SJCRH30 (cell line): ENCODE measurements at regions not wholly inside any gene's neighbourhood (a gene's known extent, or its start where the extent isn't known, plus 50 kb on each side); places are given as distances from the start of the nearest gene placed in this dataset.

Experiments
- DNase-seq, 2 experiments: peaks; one replicate each; pipeline ENCODE4 v3.0.0-alpha.2; 2015 to 2020
- H3K27ac ChIP-seq: fragments of 250-450 bp; sonication (Bioruptor Pico); 2 replicates; pipeline ENCODE4 v1.5.1; 2020; ENCODE audit warnings: mild to moderate bottlenecking, moderate library complexity
- H3K27me3 ChIP-seq: fragments of 250-450 bp; sonication (Bioruptor Pico); 2 replicates; pipeline ENCODE4 v1.5.1; 2020; ENCODE audit warnings: mild to moderate bottlenecking, moderate library complexity
- H3K36me3 ChIP-seq: fragments of 250-450 bp; sonication (Bioruptor Pico); 2 replicates; pipeline ENCODE4 v1.5.1; 2020; ENCODE audit warnings: mild to moderate bottlenecking, moderate library complexity
- H3K4me1 ChIP-seq: fragments of 250-450 bp; sonication (Bioruptor Pico); 2 replicates; pipeline ENCODE4 v1.5.1; 2020; ENCODE audit warnings: mild to moderate bottlenecking, moderate library complexity
- H3K4me3 ChIP-seq: fragments of 250-450 bp; sonication (Bioruptor Pico); 2 replicates; pipeline ENCODE4 v1.5.1; 2020; ENCODE audit warnings: mild to moderate bottlenecking, moderate library complexity
- H3K9me3 ChIP-seq: fragments of 250-450 bp; sonication (Bioruptor Pico); replicated peaks from 2 replicates; pipeline ENCODE4 v1.5.1; 2020; ENCODE audit warnings: mild to moderate bottlenecking, moderate library complexity

DNA sequence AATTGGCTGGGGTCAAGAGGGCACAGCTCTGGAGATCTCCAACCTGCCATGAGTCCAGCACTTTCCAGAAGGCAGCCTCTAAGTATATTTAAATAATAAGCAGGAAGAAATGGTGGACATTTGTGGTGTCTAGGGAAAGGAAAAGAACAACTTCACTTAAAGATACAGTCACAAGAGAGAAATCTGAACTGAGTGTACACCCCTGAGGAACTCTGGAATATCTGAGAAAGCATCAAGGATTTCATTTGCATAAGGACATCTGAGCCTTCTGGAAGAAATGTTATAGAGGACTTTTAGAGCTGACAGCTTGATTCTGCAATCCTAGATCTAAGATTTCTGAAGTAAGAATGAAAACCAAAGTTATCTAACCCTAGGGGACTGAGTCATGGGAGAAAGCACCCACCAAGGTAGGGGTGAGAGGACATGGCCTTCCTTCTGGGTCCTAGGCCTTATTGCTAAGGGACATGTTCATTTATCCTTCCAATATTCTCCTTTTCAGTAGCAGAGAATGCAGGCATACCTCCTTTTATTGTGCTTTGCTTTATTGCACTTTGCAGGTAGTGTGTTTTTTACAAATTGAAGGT lies 253.4 kb upstream of the SLC24A2 start:
- Histone ChIP-seq H3K27me3 (no peaks in the 10 kb centered on the region), H3K4me1 (no peaks in the 10 kb centered on the region), H3K27ac (no peak overlapping the region), H3K4me3 (no peak overlapping the region), H3K9me3 (no peaks in the 10 kb centered on the region), H3K36me3 (no peaks in the 10 kb centered on the region)
- DNase-seq, result no peak

GRCh38 chr9:20041697-20042081 lies 252.9 kb upstream of the SLC24A2 start:
- peak in 1 of 2 experiments; percentile 6 for DNase-seq
- H3K4me3 ChIP-seq, result no peak overlapping the region
- H3K36me3 ChIP-seq, result no peaks in the 10 kb centered on the region
- H3K27ac ChIP-seq, result no peak overlapping the region
- H3K27me3 ChIP-seq, result no peaks in the 10 kb centered on the region
- H3K9me3 ChIP-seq, result no peaks in the 10 kb centered on the region
- no peaks in the 10 kb centered on the region for H3K4me1 ChIP-seq

DNA sequence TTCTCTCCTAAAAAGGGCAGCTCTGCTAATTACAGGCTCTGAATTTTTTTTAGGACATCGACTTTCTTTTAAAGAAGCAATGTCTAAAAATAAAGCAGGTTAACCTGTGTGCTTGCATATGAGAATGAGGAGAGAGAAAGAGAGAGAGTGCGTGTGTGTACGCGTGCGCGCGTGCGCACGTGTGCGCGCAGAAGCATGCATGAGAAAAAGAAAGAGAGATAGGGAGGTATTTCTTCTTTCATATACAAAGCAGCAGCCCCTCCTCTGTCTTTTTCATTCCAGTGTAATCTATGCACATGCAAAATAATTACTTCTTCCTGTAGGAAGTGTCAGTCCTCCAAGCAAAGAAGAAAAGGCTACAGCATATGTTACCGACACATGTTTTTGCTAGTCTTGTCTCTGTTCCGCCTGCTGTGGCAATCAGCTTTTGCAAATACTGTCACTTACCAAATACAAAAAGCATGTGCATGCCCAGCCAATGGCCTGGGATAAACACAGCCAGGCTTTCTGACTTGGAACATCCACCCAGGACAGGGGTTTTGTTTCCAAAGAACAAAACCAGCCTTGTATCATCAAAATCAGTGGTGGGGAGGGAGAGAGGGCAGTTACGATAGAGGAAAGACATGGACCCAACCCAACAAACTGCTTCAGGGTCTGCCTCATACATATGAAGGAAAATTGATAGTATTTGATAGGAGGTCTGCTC lies 252.3 kb upstream of the SLC24A2 start:
- Histone ChIP-seq H3K36me3 (no peaks in the 10 kb centered on the region), H3K27me3 (no peaks in the 10 kb centered on the region), H3K9me3 (no peaks in the 10 kb centered on the region), H3K27ac (no peak overlapping the region), H3K4me3 (no peak overlapping the region), H3K4me1 (no peaks in the 10 kb centered on the region)
- DNase-seq, result no peak

GRCh38 chr9:20037699-20038098 lies 248.9 kb upstream of the SLC24A2 start:
- Histone ChIP-seq H3K9me3 (no peaks in the 10 kb centered on the region), H3K27ac (no peak overlapping the region), H3K27me3 (no peaks in the 10 kb centered on the region), H3K4me3 (no peak overlapping the region), H3K36me3 (no peaks in the 10 kb centered on the region), H3K4me1 (no peaks in the 10 kb centered on the region)
- DNase-seq, result no peak

- Histone ChIP-seq H3K27ac (no peak overlapping the region), H3K4me3 (no peak overlapping the region), H3K27me3 (no peaks in the 10 kb centered on the region), H3K9me3 (no peaks in the 10 kb centered on the region), H3K4me1 (no peaks in the 10 kb centered on the region), H3K36me3 (no peaks in the 10 kb centered on the region)
- DNase-seq, result no peak
Observed at GRCh38 chr9:20033511-20033910, 244.7 kb upstream of the SLC24A2 start.

GRCh38 chr9:20032413-20033006 lies 243.7 kb upstream of the SLC24A2 start:
- Histone ChIP-seq H3K9me3 (no peaks in the 10 kb centered on the region), H3K27ac (no peak overlapping the region), H3K4me1 (no peaks in the 10 kb centered on the region), H3K4me3 (no peak overlapping the region), H3K27me3 (no peaks in the 10 kb centered on the region), H3K36me3 (no peaks in the 10 kb centered on the region)
- DNase-seq, result no peak

GRCh38 chr9:20031836-20032235 lies 243.0 kb upstream of the SLC24A2 start:
- Histone ChIP-seq H3K27ac (no peak overlapping the region), H3K9me3 (no peaks in the 10 kb centered on the region), H3K36me3 (no peaks in the 10 kb centered on the region), H3K4me3 (no peak overlapping the region), H3K4me1 (no peaks in the 10 kb centered on the region), H3K27me3 (no peaks in the 10 kb centered on the region)
- no peak for DNase-seq

DNA sequence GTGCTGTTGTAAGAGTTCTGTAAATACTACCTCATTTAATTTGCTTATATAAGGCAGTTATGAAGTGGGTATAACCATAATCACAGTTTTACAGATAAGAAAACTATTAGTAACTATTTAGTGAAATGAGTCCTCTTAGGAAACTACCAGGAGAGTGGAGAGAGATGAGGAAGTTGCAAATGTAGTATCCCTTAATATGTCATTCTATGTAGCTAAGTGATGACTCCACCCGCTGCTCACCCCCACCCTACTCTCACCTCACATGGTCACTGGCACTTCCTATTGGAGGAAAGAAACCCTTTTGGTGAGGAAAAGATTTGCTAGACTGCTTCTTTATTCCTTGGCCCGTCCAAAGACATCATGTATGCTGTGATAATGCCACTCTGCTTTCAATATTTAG lies 241.8 kb upstream of the SLC24A2 start:
- H3K27ac ChIP-seq, result no peak overlapping the region
- no peaks in the 10 kb centered on the region for H3K27me3 ChIP-seq
- H3K4me3 ChIP-seq, result no peak overlapping the region
- no peak for DNase-seq
- H3K36me3 ChIP-seq, result no peaks in the 10 kb centered on the region
- no peaks in the 10 kb centered on the region for H3K4me1 ChIP-seq
- H3K9me3 ChIP-seq, result no peaks in the 10 kb centered on the region

DNA sequence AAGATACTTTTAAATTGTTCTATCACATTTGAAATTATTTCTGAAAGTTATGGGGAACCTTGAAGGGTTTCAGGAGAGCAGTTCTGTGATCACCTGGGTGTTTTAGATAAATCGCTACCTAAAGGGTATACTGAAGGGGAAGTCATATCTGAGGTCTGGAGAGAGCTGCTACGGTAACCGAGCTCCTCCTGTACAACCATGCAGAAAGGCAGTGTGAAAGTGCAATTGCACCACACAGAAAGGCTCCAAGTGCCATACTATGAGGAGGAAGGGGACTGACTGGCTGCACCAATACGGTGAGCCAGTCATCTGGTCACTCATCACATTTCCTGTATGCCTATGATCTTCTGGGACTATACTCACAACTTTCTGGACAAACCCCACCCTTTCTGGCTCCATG lies 241.4 kb upstream of the SLC24A2 start:
- Histone ChIP-seq H3K9me3 (no peaks in the 10 kb centered on the region), H3K27me3 (no peaks in the 10 kb centered on the region), H3K27ac (no peak overlapping the region), H3K4me1 (no peaks in the 10 kb centered on the region), H3K36me3 (no peaks in the 10 kb centered on the region), H3K4me3 (no peak overlapping the region)
- DNase-seq, result no peak

DNA sequence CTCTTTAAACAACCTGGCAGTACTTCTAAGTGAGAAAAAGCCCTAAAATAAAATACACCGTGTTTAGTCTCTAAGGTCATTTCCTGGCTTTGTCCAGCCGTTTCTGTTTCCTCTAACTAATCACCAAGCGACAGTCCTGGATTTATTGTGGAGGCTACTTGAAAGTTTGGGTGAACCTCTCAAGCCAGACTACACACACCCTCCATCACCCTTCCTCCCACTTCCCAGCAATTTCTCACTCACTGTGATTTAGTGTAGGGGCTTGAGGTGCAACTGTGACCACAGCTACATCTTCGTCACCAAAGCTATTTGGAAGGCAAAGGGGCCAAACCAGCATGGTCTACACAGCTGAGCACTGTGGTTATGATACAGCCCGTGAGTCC lies 240.0 kb upstream of the SLC24A2 start:
- H3K27ac ChIP-seq, result no peak overlapping the region
- no peaks in the 10 kb centered on the region for H3K27me3 ChIP-seq
- H3K9me3 ChIP-seq, result no peaks in the 10 kb centered on the region
- H3K36me3 ChIP-seq, result no peaks in the 10 kb centered on the region
- no peak for DNase-seq
- peaks cover 6% of the 10 kb centered on the region for H3K4me1 ChIP-seq
- no peak overlapping the region for H3K4me3 ChIP-seq

- H3K27ac ChIP-seq, result no peak overlapping the region
- H3K9me3 ChIP-seq, result no peaks in the 10 kb centered on the region
- no peaks in the 10 kb centered on the region for H3K27me3 ChIP-seq
- H3K4me3 ChIP-seq, result no peak overlapping the region
- H3K4me1 ChIP-seq, result peaks cover 11% of the 10 kb centered on the region
- no peak for DNase-seq
- H3K36me3 ChIP-seq, result no peaks in the 10 kb centered on the region
Observed at GRCh38 chr9:20028192-20028848, 239.5 kb upstream of the SLC24A2 start.

- no peaks in the 10 kb centered on the region for H3K9me3 ChIP-seq
- H3K36me3 ChIP-seq, result no peaks in the 10 kb centered on the region
- peak overlapping the region; percentile 10 for H3K4me3 ChIP-seq
- H3K27ac ChIP-seq, result peak overlapping the region; percentile 21; the same call in 1 of the 2 replicates
- H3K27me3 ChIP-seq, result no peaks in the 10 kb centered on the region
- peaks cover 14% of the 10 kb centered on the region for H3K4me1 ChIP-seq
- peak; percentile 6 to 41 for DNase-seq
Observed at GRCh38 chr9:20023961-20024571, 235.2 kb upstream of the SLC24A2 start.

GRCh38 chr9:20023210-20023905 lies 234.5 kb upstream of the SLC24A2 start:
- no peaks in the 10 kb centered on the region for H3K36me3 ChIP-seq
- no peak for DNase-seq
- peaks cover 14% of the 10 kb centered on the region for H3K4me1 ChIP-seq
- H3K27me3 ChIP-seq, result no peaks in the 10 kb centered on the region
- H3K9me3 ChIP-seq, result no peaks in the 10 kb centered on the region
- H3K27ac ChIP-seq, result peak overlapping the region; percentile 21; the same call in 1 of the 2 replicates
- peak overlapping the region; percentile 10 for H3K4me3 ChIP-seq

GRCh38 chr9:20022410-20022809 lies 233.6 kb upstream of the SLC24A2 start:
- H3K9me3 ChIP-seq, result no peaks in the 10 kb centered on the region
- H3K4me3 ChIP-seq, result no peak overlapping the region
- peaks cover 14% of the 10 kb centered on the region for H3K4me1 ChIP-seq
- H3K36me3 ChIP-seq, result no peaks in the 10 kb centered on the region
- no peaks in the 10 kb centered on the region for H3K27me3 ChIP-seq
- H3K27ac ChIP-seq, result no peak overlapping the region
- no peak for DNase-seq
